LNCAP (cell line): ENCODE measurements at regions not wholly inside any gene's neighbourhood (a gene's known extent, or its start where the extent isn't known, plus 50 kb on each side); places are given as distances from the start of the nearest gene placed in this dataset.

Experiments
- CTCF ChIP-seq: fragments of 450-650 bp; IDR thresholded peaks from 2 replicates; pipeline ENCODE4 v1.5.1; 2017; ENCODE audit warnings: mild to moderate bottlenecking

GRCh38 chr7:8809320-8809719 is 375.9 kb downstream of the NXPH1 start:
- no peak for TF ChIP-seq CTCF

GRCh38 chr7:8817448-8818036 is 384.1 kb downstream of the NXPH1 start:
- no peak for TF ChIP-seq CTCF

- peak; percentile 17; the same call in 1 of the 2 replicates for TF ChIP-seq CTCF
These were observed 385.0 kb downstream of the NXPH1 start for GRCh38 chr7:8818406-8818805.

GRCh38 chr7:8822595-8822994 is 389.2 kb downstream of the NXPH1 start:
- TF ChIP-seq CTCF: no peak

GRCh38 chr7:8823486-8823885 is 390.1 kb downstream of the NXPH1 start:
- peak; percentile 49; the same call in 1 of the 2 replicates for TF ChIP-seq CTCF

- TF ChIP-seq CTCF: no peak
These were observed 393.9 kb downstream of the NXPH1 start for GRCh38 chr7:8827329-8827728.

GRCh38 chr7:8829100-8829499 is 395.7 kb downstream of the NXPH1 start:
- no peak for TF ChIP-seq CTCF

- no peak for TF ChIP-seq CTCF
These were observed 398.0 kb downstream of the NXPH1 start for GRCh38 chr7:8831376-8831775.
